A549 (cell line): ENCODE measurements at regions not wholly inside any gene's neighbourhood (a gene's known extent, or its start where the extent isn't known, plus 50 kb on each side); places are given as distances from the start of the nearest gene placed in this dataset.

Experiments
- EP300 ChIP-seq, 2 experiments: fragments of >200 bp; sonication (Bioruptor Twin); formaldehyde crosslinking; IDR thresholded peaks; 2 replicates in 1 of 2; 3 replicates in 1 of 2; pipeline ENCODE4 v1.6.1; 2016 to 2017
- JUN ChIP-seq, 2 experiments: fragments of >200 bp; sonication (Bioruptor Twin); formaldehyde crosslinking; IDR thresholded peaks; 2 replicates in 1 of 2; 3 replicates in 1 of 2; pipeline ENCODE4 v1.6.1; 2016 to 2017
- NPAS2 ChIP-seq: fragments of 250-450 bp; sonication (Bioruptor Pico); IDR thresholded peaks from 2 replicates; pipeline ENCODE4 v1.8.0; 2022; ENCODE audit warnings: mild to moderate bottlenecking, moderate library complexity, borderline replicate concordance
- NR3C1 ChIP-seq: fragments of >200 bp; sonication (Bioruptor Twin); formaldehyde crosslinking; IDR thresholded peaks from 3 replicates; pipeline ENCODE4 v1.6.1; 2017
- RNF2 ChIP-seq: fragments of 200-600 bp; sonication (generic); IDR thresholded peaks from 2 replicates; pipeline ENCODE4 v1.6.1; 2016; ENCODE audit warnings: low read depth, mild to moderate bottlenecking, antibody characterized with exemption, moderate library complexity, borderline replicate concordance
- TP53 ChIP-seq: fragments of 250-450 bp; sonication (Bioruptor Pico); IDR thresholded peaks from 2 replicates; pipeline ENCODE4 v1.5.0; 2021; ENCODE audit warnings: mild to moderate bottlenecking, moderate library complexity
- TF ChIP-seq, protein P1 (sequence below): fragments of >200 bp; sonication (Bioruptor Twin); formaldehyde crosslinking; IDR thresholded peaks from 3 replicates; pipeline ENCODE4 v1.5.1; 2016

DNA sequence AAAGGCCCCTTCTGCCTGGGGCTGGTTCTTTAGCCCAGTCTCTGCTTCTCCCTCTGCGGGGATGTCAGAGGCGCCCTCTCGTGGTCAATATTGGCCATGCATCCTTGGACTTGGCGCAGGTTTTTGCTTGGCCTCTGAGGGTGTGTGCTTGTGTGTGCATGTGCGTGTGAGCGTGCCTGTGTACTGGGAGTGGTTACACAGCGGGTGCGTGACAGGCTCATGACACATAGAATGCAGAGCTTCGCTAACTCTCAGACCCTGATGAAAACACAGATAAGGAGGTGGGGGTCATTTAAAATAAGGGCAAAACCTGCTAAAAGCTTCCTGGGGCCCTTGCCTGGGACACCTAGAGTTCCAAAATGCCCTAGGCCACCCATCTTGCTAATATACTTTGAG lies 160.9 kb downstream of the SMAD6 start:
- TF ChIP-seq, protein P1, sequence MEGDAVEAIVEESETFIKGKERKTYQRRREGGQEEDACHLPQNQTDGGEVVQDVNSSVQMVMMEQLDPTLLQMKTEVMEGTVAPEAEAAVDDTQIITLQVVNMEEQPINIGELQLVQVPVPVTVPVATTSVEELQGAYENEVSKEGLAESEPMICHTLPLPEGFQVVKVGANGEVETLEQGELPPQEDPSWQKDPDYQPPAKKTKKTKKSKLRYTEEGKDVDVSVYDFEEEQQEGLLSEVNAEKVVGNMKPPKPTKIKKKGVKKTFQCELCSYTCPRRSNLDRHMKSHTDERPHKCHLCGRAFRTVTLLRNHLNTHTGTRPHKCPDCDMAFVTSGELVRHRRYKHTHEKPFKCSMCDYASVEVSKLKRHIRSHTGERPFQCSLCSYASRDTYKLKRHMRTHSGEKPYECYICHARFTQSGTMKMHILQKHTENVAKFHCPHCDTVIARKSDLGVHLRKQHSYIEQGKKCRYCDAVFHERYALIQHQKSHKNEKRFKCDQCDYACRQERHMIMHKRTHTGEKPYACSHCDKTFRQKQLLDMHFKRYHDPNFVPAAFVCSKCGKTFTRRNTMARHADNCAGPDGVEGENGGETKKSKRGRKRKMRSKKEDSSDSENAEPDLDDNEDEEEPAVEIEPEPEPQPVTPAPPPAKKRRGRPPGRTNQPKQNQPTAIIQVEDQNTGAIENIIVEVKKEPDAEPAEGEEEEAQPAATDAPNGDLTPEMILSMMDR: peak; percentile 98
- TF ChIP-seq JUN (IDR thresholded peaks at IDR 0.05) (no peak), NPAS2 (CRISPR knock-in tag) (no peak), TP53 (no peak), RNF2 (no peak), EP300 (IDR thresholded peaks at IDR 0.05) (no peak), NR3C1 (no peak)
